Astrocyte (in vitro differentiated cells and primary cell): ENCODE measurements at regions not wholly inside any gene's neighbourhood (a gene's known extent, or its start where the extent isn't known, plus 50 kb on each side); places are given as distances from the start of the nearest gene placed in this dataset.

Source experiments
- CTCF ChIP-seq: IDR thresholded peaks from 2 replicates; pipeline ENCODE4 v1.5.1; 2011; ENCODE audit warnings: low read depth, mild to moderate bottlenecking, inconsistent platforms, low read length, moderate library complexity; ENCODE audit not compliant: insufficient read depth
- EZH2 ChIP-seq: IDR thresholded peaks from 2 replicates; pipeline ENCODE4 v1.6.1; 2012; ENCODE audit warnings: mild to moderate bottlenecking, low read length, inconsistent platforms; ENCODE audit not compliant: insufficient read depth

DNA sequence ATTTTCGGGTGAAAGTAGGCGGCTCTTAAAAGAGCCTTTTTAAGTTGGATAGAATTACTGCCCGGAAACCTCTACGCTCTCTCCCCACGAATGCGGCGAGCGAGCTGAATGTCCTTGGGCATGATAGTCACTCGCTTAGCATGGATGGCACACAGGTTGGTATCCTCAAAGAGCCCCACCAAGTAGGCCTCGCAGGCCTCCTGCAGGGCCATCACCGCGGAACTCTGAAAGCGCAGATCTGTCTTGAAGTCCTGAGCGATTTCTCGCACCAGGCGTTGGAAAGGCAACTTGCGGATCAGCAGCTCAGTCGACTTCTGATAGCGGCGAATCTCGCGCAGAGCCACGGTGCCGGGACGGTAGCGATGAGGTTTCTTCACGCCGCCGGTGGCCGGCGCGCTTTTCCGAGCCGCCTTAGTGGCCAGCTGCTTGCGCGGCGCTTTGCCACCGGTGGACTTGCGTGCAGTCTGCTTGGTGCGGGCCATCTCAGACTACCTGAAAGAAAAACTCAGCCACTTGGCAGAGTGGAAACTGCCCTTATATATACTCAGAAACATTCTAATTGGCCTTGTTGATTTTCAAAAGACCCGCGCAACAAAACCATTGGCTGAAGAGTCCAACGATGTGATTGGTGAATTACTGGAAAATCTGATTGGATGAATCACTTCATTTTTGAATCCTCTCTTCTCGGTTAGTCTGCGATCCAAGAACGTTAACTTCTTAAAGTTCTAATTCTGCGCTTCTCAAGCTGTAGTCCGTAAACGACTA lies 93.9 kb upstream of the BTN3A2 start:
- TF ChIP-seq CTCF, result no peak
- TF ChIP-seq EZH2, result no peak
